Coronary artery (tissue), 2 donors: ENCODE measurements at regions not wholly inside any gene's neighbourhood (a gene's known extent, or its start where the extent isn't known, plus 50 kb on each side); places are given as distances from the start of the nearest gene placed in this dataset.

Experiments
- DNase-seq: peaks from one replicate; pipeline ENCODE4 v3.0.0-alpha.2; 2017; ENCODE audit warnings: low spot score
- H3K27ac ChIP-seq, 2 donors: fragments of 200-600 bp; sonication (generic); one replicate each; pipeline ENCODE4 v1.5.1; 2016 to 2019
- H3K4me3 ChIP-seq: fragments of 200-600 bp; sonication (generic); 2 replicates; pipeline ENCODE4 v1.5.1; 2016; ENCODE audit warnings: mild to moderate bottlenecking, moderate library complexity
- CTCF ChIP-seq: fragments of 200-600 bp; sonication (generic); IDR thresholded peaks from one replicate; pipeline ENCODE4 v1.5.1; 2019; ENCODE audit warnings: antibody characterized with exemption

- Histone ChIP-seq H3K4me3 (no peak overlapping the region), H3K27ac (no peak overlapping the region)
- TF ChIP-seq CTCF = no peak
- DNase-seq = no peak
Measured at GRCh38 chr7:17158261-17158660, 140.2 kb upstream of the AHR start.

- DNase-seq = no peak
- Histone ChIP-seq H3K4me3 (no peak overlapping the region), H3K27ac (no peak overlapping the region)
- TF ChIP-seq CTCF = no peak
Measured at GRCh38 chr7:17159500-17160037, 138.9 kb upstream of the AHR start.

GRCh38 chr7:17166824-17167379, 131.6 kb upstream of the AHR start:
- Histone ChIP-seq H3K4me3 (no peak overlapping the region), H3K27ac (no peak overlapping the region)
- TF ChIP-seq CTCF = no peak
- DNase-seq = no peak

- Histone ChIP-seq H3K27ac (no peak overlapping the region), H3K4me3 (no peak overlapping the region)
- no peak for DNase-seq
- TF ChIP-seq CTCF = no peak
Measured at GRCh38 chr7:17168416-17168815, 130.0 kb upstream of the AHR start.

- Histone ChIP-seq H3K27ac (no peak overlapping the region), H3K4me3 (no peak overlapping the region)
- TF ChIP-seq CTCF = no peak
- DNase-seq = no peak
Measured at GRCh38 chr7:17171427-17171826, 127.0 kb upstream of the AHR start.

GRCh38 chr7:17176371-17177032, 122.0 kb upstream of the AHR start:
- H3K4me3 ChIP-seq = no peak overlapping the region
- no peak overlapping the region for H3K27ac ChIP-seq
- no peak for TF ChIP-seq CTCF
- no peak for DNase-seq

GRCh38 chr7:17178545-17178944, 119.9 kb upstream of the AHR start:
- TF ChIP-seq CTCF = no peak
- Histone ChIP-seq H3K4me3 (no peak overlapping the region), H3K27ac (no peak overlapping the region)
- no peak for DNase-seq
